NT2/D1 (cell line): ENCODE measurements at regions not wholly inside any gene's neighbourhood (a gene's known extent, or its start where the extent isn't known, plus 50 kb on each side); places are given as distances from the start of the nearest gene placed in this dataset.

Source experiments
- SUZ12 ChIP-seq: IDR thresholded peaks from 2 replicates; pipeline ENCODE4 v1.6.1; 2011; ENCODE audit not compliant: insufficient read length, insufficient read depth; ENCODE audit errors: extremely low read depth
- YY1 ChIP-seq: IDR thresholded peaks from 2 replicates; pipeline ENCODE4 v1.6.1; 2011; ENCODE audit not compliant: insufficient read length, insufficient read depth
- ZNF274 ChIP-seq: IDR thresholded peaks from 2 replicates; pipeline ENCODE4 v1.6.1; 2011; ENCODE audit warnings: mild to moderate bottlenecking, low read depth, low read length

- TF ChIP-seq ZNF274: no peak
- TF ChIP-seq YY1: no peak
- no peak for TF ChIP-seq SUZ12
Observed at GRCh38 chr5:17411436-17412402, 86.3 kb upstream of the TAF11L2 start.
